HG03354 (cell line): ENCODE measurements at regions not wholly inside any gene's neighbourhood (a gene's known extent, or its start where the extent isn't known, plus 50 kb on each side); places are given as distances from the start of the nearest gene placed in this dataset.
"Not testable (repeated sequence)": the region's sequence is repeated elsewhere in the genome, so short reads cannot be mapped to it uniquely, and the experiment has no call there.

ENCODE experiments used
- ATAC-seq: cut with Tn5 transposase; IDR thresholded peaks from one replicate; pipeline ENCODE4 v1.9.1; 2021; ENCODE audit warnings: mild to moderate bottlenecking; ENCODE audit not compliant: unreplicated experiment, poor library complexity, severe bottlenecking

DNA sequence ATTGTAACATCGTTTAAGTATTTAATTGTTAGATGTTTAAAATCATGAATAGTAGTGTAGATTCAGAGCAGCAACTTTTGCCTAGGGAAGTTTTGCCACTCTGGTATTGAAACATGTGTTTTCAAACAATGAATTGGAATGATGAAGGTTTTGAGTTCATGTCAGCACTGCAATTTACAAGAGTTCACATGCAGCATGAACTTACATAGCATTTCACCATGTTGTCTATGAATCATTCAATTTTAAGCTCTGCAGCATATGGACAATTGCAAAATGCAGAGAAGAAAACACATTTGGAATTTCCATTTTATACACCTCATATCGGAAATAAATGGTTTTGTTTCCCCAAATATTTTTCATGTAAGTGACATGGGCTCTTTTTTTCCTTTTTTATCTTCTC is 170.7 kb upstream of the CDKN3 start:
- no peak for ATAC-seq

DNA sequence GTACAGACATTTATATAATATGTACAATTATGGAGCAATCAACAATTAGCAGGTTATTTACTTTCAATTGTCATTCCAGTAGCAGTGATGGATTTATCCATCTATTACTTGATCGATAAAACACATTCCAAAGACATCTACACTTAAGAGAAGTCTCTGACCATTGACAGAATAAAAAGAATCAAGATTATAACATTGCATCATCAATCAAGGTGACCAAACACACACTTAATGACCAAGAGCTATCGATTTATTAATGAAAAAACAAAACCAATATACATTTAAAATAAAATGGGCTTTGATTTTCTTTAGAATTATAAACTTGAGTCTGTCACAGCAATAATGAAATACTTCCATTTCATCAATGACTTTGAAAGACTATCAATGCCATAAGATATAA is 170.2 kb upstream of the CDKN3 start:
- ATAC-seq, result no peak

DNA sequence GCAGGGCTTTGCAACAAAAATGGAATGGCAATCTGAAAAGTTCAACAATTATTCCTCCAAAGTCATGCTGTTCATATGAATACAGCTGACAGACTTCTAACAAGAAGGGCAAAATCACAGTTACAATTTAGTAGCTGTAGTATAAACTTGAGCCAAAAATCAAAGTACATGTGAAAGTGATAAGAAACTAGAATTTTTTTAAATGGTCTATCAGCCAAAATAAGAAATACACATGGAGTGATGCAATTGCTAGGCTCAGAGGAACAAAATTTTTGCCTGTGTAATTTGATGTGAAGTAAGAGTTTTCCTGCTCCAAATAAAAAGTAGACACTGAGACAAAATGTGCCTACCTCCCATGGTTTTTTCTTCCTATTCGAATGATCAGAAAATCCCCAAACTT is 167.7 kb upstream of the CDKN3 start:
- no peak for ATAC-seq

DNA sequence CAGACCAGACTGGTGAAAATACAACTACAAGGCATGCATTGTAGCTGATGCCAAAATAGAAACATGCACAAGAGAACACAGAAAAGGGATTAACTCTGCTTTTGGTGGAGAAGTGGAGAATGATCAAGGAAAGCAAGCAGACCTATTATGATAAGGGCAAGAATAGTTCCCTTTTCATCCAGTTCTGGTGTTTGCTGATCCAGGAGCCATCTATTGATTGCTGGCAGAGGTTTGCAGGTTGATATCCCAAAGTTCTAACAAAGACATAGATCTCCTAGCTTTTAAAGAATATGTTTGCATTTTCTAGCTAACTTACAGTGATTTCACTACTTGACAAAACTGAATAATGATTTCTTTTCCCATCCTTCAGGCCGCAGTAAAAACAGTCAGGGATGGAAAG is 166.2 kb upstream of the CDKN3 start:
- ATAC-seq, result no peak

DNA sequence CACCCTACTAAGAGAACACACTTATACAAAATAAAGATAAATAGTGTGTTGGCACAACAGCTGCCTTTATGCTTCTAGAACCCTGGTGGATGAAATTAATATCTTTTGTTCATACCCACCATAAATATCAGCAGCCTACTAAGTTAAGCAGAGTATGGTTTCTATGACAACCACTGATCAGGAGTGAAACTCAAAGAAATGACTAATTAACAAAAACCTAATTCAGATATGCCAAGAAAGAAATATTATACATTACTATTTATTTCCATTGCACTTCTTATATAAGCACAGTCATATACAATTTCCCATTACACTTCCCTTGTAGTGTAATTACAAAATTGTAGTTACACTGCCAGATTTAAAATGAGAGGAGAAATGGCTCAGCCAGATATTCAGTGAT is 164.1 kb upstream of the CDKN3 start:
- ATAC-seq, result no peak

DNA sequence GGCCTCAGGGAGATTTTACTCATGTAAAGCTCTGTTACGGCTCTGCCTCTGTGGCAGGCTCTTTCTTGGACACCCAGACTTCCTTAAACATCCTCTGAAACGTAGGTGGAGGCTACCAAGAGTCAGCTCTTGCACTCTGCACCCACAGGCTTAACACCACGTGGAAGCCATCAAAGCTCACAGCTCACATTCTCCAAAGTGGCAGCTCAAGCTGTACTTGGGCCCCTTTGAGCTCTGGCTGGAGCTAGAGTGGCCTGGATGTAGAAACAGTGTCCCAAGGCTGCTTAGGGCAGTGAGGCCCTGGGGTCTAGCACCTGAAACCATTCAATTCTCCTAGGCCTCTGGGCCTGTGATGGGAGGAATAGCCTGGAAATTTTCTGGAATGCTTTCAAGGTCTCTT is 155.3 kb upstream of the CDKN3 start:
- ATAC-seq, result no peak

DNA sequence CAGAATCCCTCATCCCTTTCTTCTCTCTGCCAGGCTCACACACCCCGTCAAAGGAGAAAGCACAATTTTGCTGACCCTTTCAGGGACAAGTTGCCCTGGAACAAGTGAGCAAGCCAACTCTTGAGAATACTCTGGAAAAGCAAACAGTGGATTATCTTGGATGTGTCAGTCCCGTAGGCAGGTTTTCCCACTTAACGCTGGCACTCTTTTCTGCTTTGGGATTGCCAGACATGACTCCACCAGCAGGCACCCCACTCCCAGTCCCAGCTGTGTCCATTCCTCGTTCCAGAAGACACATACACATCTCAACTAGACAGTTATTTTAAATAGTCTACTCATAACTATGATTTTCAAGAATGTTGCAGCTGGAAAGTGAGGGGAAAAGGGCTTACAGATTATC is 145.5 kb upstream of the CDKN3 start:
- ATAC-seq, result no peak

DNA sequence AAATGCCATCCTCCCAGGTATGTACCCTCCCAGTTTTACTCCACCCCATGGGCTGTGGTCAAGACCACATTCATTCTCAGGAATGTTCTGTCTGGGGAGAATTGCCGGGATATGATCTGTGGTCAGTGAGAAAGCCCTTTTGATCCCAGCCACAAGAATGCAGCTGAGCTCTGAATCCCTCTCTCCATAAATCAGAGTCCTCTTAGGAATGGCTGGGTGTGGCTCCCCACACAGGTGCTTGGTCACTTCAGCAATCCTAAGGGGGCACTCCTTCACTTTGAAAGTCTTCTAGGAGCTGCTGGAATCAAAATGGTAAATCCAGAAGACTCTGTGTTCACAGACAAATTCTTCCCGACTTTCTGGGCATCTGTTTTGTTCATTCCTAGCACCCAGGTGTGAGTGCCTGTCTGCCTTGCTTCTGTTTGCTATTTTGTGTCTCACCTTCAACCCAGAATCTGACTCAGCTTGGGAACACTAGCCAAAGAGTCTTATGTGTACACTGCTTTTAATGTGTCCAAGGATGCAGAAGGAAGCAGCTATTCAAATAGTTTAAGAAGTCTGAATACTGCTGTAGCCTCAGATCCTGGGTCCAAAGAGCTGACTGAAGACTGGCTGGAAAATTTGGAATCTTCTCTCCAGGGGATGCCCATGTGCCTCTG is 144.6 kb upstream of the CDKN3 start:
- no peak for ATAC-seq

DNA sequence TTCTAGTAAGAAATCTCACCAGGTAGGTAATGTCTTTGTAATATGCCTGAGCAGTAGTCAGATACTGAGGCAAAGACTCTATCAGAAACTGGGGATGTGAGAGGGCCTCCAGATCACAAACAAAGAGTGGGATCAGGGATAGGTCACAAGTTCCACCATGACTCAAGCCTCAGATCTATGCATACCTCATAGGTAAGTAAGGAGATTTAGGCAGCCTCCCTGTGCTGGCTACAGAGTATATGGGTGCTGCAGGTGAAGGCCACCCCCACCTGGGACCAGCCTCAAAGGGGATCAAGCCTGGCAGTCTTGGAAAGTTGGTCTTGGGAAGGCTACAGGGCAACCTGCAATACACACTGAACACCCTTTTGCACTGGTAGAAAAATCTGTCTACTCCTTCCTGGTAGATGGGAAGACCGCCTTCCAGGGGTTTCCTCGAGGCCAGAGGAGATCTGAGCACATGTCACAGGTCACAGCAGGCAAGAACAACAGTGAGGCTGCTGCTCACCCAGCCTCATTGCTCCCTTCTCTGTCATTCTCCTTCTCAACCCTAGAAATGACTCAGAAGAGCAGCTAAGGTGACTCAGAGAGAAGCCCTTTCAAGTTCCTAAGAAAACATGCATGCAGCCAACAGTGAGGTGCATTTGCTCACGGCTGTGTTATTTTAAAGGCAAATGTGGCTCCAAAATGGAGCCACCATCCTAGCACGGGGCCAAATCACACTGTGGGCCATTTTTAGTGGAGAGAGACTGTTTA is 143.4 kb upstream of the CDKN3 start:
- ATAC-seq, result no peak

DNA sequence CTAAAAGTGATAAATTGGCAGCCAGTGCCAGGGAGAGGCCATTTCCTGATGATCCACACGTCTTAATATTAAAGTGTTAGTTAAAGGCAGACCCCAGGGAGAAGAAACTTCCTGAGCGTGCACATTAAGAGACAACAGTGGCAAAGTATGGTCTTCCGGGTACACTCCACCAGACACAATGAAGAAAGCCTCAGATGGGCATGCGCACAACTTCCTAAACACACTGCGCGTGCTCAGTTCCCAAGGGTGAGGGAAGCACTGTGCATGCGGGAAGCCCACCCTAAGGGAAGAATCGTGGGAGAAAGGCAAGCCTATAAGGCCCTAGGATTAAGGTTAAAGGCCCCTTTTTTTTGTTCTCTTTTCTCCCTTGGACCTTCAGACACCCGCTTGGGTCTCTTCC is 140.7 kb upstream of the CDKN3 start:
- no peak for ATAC-seq

DNA sequence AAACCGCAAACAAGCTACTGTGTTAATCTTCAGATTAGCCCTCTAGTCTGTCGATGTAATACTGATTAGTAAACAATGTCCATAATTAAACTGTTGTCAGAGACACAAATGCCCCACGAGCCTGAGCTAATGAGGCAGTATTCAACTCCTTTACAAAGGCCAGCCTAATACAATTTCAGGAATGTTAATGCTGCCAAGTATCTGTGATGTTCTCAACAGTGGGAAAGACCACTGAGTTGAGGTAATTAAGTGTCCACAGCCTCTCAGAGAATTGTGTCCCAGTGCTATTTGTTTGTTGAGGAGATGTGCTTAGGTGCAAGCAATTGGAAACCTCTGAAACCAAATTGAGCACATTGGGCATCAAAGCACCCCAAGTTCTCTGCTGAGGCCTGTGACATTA is 139.4 kb upstream of the CDKN3 start:
- no peak for ATAC-seq

DNA sequence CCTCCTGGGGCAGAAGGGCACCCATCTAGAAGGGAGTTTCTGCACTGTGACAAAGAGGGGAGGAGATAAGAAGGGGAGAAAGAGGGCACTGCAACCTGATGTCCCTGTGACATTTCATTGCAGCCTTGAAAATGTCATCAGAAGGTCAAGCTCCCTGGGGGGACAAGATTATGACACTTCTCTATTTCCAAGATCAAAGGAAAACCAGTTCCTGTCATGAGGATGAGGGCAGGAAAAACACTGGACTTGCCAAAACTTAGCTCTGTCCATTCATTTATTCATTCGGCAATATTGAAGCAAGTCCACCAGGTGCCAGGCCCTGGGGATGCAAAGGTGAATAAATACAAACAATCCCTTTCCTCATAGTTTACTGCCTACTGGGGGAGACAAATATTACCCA is 138.4 kb upstream of the CDKN3 start:
- ATAC-seq, result no peak

DNA sequence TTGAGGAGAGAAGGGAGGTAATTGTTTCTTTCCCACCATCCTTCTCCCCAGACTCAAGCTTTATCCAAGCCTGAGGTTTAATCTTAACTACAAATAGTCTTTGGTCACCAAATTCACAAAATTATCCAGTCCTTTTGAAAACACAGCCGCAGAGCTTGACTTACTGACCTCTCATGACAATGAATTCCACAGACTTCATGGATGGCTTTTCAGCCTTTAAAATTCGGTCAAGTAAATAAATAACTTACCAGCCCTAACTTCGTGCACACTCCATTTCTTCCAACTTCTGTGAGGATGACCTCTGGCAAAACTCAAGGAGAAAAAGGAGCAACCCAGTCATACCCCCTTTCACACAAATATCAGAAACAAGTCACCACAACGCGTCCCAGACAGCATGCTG is 137.0 kb upstream of the CDKN3 start:
- ATAC-seq, result no peak

DNA sequence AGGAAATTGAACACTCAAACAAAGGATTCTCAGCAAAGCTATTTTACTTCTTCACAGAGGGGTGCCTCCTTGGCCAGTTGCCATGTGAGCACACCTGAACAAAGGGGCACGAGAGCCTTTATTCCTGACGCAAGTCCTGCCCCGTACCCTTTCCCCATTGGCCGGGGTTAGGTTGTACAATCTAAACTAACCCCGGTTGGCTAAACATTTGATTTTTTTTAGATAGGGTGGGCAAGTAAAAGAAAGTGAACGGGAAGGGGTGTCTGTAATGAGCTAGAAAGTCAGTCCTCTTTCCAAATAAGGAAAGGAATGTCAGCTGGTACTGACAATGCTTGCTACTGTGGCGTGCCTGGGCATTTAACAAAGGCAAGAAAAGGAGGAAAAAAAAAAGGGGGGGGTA is 135.5 kb upstream of the CDKN3 start:
- no peak for ATAC-seq

DNA sequence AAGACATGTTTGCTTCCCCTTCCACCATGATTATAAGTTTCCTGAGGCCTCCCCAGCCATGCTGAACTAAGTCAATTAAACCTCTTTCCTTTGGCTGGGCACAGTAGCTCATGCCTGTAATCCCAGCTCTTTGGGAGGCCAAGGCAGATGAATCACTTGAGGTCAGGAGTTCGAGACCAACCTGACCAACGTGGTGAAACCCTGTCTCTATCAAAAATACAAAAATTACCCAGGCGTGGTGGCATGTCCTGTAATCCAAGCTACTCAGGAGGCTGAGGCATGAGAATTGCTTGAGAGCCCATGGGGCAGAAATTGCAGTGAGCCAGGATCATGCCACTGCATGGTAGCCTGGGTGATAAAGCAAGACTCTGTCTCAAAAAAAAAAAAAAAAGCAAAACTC is 130.2 kb upstream of the CDKN3 start:
- ATAC-seq, result not testable (repeated sequence)

DNA sequence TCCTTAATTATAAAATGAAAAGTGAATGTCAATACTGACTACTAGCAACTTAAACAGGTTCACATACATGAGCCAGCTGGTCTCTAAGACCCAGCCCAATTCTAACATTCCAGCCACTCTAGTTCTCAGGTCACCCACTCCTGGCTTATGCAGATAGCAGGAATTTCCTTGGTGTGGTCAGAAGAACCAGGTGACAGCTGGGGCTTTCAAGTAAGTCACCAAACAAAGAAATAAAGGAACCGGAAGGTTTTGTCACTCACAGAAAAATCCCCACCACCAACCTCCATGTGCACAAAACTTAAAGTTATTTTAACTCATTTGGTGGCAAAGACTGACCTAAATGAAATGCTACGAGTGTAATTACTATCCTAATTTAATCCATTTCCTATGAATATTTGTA is 129.6 kb upstream of the CDKN3 start:
- ATAC-seq, result peak; percentile 87

DNA sequence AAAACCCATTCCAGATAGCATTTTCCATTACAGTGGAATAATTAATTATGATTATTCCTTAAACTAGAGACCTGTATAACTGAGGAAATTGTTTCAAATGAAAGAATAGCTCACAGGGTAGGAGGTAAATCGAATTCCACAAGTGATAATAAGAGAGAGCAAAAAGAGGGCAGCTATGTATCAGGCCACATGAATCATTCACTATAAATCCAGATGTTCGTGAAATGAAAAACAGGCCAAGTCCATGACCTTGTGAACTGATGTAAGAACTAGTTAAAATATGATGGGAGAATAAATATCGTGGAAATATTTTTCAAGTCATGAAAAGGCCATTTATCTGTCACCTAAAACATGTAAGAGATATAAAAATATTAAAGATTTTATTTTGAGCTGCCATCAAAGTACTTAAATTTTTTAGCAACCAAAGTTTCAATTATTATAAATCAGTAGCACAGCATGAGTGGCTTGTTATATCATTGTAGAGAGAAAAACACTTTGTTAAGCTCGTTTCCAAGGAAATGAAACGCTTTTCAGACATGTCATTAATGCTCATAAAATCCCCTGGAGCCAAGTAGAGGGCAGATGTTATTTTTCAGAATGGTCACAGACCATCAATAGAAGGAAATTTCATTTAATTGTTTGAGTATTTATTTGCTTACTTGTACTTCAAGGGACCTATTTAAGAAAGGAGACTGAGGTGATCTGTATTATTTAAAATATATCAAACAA is 120.6 kb upstream of the CDKN3 start:
- ATAC-seq, result no peak

DNA sequence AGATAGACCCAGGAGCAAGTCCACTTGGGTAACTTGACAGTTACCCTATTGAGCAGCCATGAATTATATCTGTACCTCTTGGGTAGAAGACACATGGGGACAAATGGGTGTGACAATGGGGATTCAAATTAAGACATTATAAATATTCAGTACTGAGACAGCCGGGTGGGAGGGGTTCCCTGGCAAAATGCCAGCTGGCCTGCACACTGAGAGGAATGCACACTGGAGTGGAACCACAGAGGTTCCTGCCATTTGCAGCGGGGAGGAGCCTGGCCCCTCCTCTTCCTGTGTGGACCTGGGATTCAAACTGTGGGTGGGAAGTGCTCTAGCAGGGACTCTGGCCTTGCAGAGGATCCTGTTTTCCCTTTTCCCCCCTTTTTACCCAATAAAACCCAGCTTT is 118.7 kb upstream of the CDKN3 start:
- no peak for ATAC-seq

DNA sequence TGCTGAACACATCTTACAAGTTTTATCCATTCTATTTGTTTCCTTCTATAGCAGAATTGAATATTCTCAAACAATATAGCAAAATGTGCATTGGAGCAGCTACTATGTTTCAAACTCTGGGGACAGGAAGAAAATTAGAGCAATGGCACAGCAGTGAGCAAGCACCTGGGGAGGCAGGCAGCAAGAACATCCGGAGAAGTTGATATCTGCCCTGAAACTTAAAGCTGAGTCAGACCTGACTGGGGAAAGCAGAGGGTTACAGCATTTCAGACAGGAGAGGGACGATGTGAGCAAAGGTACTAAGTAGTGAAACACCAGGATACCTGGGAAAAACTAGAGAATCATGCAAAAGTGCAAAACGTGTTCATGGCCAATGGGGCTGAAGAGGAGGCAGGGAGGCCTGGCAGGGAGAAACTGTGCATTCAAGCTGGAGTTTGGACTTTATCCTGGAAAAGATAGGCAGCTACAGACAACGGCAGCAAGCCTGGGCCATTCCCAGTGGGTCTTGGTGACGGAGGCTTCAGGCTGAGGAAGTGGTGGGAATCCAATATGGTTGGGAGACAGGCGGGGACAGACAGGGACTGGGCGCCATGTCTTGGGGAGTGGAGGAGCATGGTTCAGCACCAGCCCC is 118.0 kb upstream of the CDKN3 start:
- ATAC-seq, result no peak

DNA sequence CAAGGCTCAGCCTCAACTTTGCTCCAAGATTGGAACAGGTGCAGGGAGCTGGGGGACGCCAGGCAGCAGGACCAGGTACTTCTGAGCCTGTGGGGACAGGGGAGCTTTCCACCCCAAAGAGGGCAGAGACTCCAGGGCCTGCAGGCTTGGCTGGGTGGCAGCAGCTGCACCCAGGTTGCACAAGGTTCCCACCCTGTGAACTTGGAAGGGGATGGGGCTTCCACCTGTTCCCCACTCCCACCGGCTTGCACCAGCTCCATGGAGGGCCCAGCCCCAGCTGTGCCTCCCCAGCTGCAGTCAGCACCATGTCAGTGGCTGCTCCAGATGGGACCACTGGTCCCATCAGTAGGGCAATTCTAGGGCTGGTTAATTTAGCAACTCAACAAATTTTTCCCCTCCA is 114.0 kb upstream of the CDKN3 start:
- no peak for ATAC-seq

DNA sequence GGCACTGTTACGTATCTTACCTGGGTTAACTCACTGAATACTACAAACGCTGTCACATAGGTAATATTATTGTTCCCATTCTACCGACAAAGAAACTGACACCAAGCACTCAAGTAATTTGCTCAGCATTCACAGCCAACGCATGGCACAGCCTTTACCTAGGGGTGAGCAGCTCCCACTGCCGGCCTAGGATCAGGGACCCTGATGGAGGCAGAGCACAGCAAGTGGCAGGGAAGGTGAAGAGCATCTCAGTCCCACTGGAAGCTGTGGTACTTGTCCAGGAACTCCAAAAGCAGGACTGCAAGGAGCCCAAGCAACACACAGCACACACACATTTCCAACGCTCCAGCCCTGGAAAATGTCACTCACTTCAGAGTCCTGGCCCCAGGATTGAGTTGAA is 111.8 kb upstream of the CDKN3 start:
- ATAC-seq, result no peak
